GM12878 (cell line): ENCODE measurements at regions not wholly inside any gene's neighbourhood (a gene's known extent, or its start where the extent isn't known, plus 50 kb on each side); places are given as distances from the start of the nearest gene placed in this dataset.

Source experiments
- ATAC-seq: fragments of 200-7000 bp; cut with Tn5 transposase; 3 replicates; pipeline ENCODE4 v1.9.1; 2020; ENCODE audit warnings: mild to moderate bottlenecking, moderate library complexity
- BruUV-seq: library from RNA; stranded (reverse); fragments of 400-500 nt; replicated peaks from 2 replicates; lab custom pipeline; 2021; lab: Mats Ljungman, UMichigan
- CTCF ChIA-PET: fragments of 300-600 bp; sonication (Branson Sonifier 250); formaldehyde crosslinking; extraction: SDS; loops from one replicate; lab custom pipeline; 2021; ENCODE audit warnings: inconsistent platforms; lab: Yijun Ruan, JAX
- POLR2A ChIA-PET: fragments of 350-600 bp; formaldehyde crosslinking; extraction: SDS; loops from one replicate; lab custom pipeline; 2021; ENCODE audit warnings: inconsistent platforms; lab: Charles Lee
- RAD21 ChIA-PET: fragments of 300-600 bp; sonication (Branson Sonifier 250); formaldehyde crosslinking; loops from one replicate; lab custom pipeline; 2023; ENCODE audit warnings: antibody characterized with exemption; ENCODE audit not compliant: unreplicated experiment; lab: Charles Lee
- SMC1A ChIA-PET: fragments of 300-600 bp; sonication (Branson Sonifier 250); formaldehyde crosslinking; loops from one replicate; lab custom pipeline; 2023; ENCODE audit not compliant: unreplicated experiment, uncharacterized antibody; lab: Charles Lee
- DNase-seq: peaks from one replicate; pipeline ENCODE4 v3.0.0-alpha.2; 2011; ENCODE audit warnings: low read depth, low spot score
- FAIRE-seq: peaks from 3 replicates; lab custom pipeline; 2011; peaks lifted over from hg19 to GRCh38; lab: Jason Lieb, UNC
- H2AFZ ChIP-seq: 2 replicates; pipeline ENCODE4 v1.6.0; 2011; ENCODE audit warnings: low read depth, low read length, control low read depth; ENCODE audit not compliant: control insufficient read depth
- H3K27ac ChIP-seq: 2 replicates; pipeline ENCODE4 v1.5.1; 2011; ENCODE audit warnings: control low read depth; ENCODE audit not compliant: control insufficient read depth, insufficient read depth
- H3K27me3 ChIP-seq, 2 experiments: replicated peaks in 1 of 2; 2 replicates each; pipeline versions ENCODE4 v1.6.0 to v1.6.1; 2011; ENCODE audit warnings: low read length in 1 of 2; ENCODE audit not compliant: control insufficient read depth in 2 of 2, insufficient read depth in 2 of 2
- H3K36me3 ChIP-seq, 2 experiments: 2 replicates each; pipeline ENCODE4 v1.5.1; 2011; ENCODE audit warnings: low read length in 1 of 2; ENCODE audit not compliant: control insufficient read depth in 2 of 2, insufficient read depth in 2 of 2
- H3K4me1 ChIP-seq: 2 replicates; pipeline ENCODE4 v1.6.1; 2011; ENCODE audit warnings: mild to moderate bottlenecking, low read length, moderate library complexity, mixed read lengths; ENCODE audit not compliant: control insufficient read depth, insufficient read depth
- H3K4me2 ChIP-seq: 2 replicates; pipeline ENCODE4 v1.6.0; 2011; ENCODE audit warnings: control low read depth; ENCODE audit not compliant: control insufficient read depth, insufficient read depth
- H3K4me3 ChIP-seq: fragments of 200-600 bp; sonication (generic); 2 replicates; pipeline ENCODE4 v1.5.1; 2016
- H3K79me2 ChIP-seq: 2 replicates; pipeline ENCODE4 v1.6.0; 2011; ENCODE audit warnings: low read length; ENCODE audit not compliant: control insufficient read depth, insufficient read depth
- H3K9ac ChIP-seq: 2 replicates; pipeline ENCODE4 v1.8.0; 2011; ENCODE audit warnings: low read length, control low read depth, mixed read lengths; ENCODE audit not compliant: control insufficient read depth, insufficient read depth
- H3K9me3 ChIP-seq: replicated peaks from 3 replicates; pipeline ENCODE4 v1.5.1; 2011; ENCODE audit warnings: mild to moderate bottlenecking, low read length; ENCODE audit not compliant: control insufficient read depth, insufficient read depth
- H4K20me1 ChIP-seq: 2 replicates; pipeline ENCODE4 v1.6.0; 2011; ENCODE audit not compliant: control insufficient read depth, insufficient read depth
- ATF7 ChIP-seq: fragments of 450-650 bp; IDR thresholded peaks from 2 replicates; pipeline ENCODE4 v1.6.1; 2016; ENCODE audit warnings: low read depth, mild to moderate bottlenecking
- MTA3 ChIP-seq: IDR thresholded peaks from 2 replicates; pipeline ENCODE4 v1.6.1; 2012; ENCODE audit warnings: low read length, inconsistent platforms, borderline replicate concordance
- RB1 ChIP-seq: fragments of 450-650 bp; formaldehyde crosslinking; IDR thresholded peaks from 2 replicates; pipeline ENCODE4 v1.6.1; 2017; ENCODE audit warnings: mild to moderate bottlenecking, borderline replicate concordance
- RFX5 ChIP-seq: IDR thresholded peaks from 2 replicates; pipeline ENCODE4 v1.6.1; 2011; ENCODE audit warnings: low read depth, low read length, improper control_type of control experiment
- TARDBP ChIP-seq: IDR thresholded peaks from 2 replicates; pipeline ENCODE4 v1.6.1; 2016; ENCODE audit warnings: borderline replicate concordance
- TBL1XR1 ChIP-seq: IDR thresholded peaks from 2 replicates; pipeline ENCODE4 v1.6.1; 2012; ENCODE audit warnings: low read depth, low read length, improper control_type of control experiment
- WGBS: methylation state at CpG from one replicate; pipeline ENCODE4 v1.1.6; 2016; ENCODE audit warnings: low lambda C conversion rate; ENCODE audit not compliant: insufficient replicate concordance, insufficient coverage; ENCODE audit errors: missing lambda C conversion rate; 5-methylcytosine and 5-hydroxymethylcytosine counted together
- in situ Hi-C: fragments of 300-500 bp; cut with MboI; formaldehyde crosslinking; loops from 9 replicates; pipeline ENCODE4 v1.14.3; 2018; ENCODE audit warnings: mixed read lengths
- intact Hi-C: fragments of 100-400 bp; cut with micrococcal nuclease; formaldehyde crosslinking; loops from one replicate; pipeline ENCODE4 v1.14.2; 2022; ENCODE audit not compliant: unreplicated experiment
- TF ChIP-seq, protein P1 (sequence below): fragments of 450-650 bp; IDR thresholded peaks from 2 replicates; pipeline ENCODE4 v1.6.1; 2017; ENCODE audit warnings: mild to moderate bottlenecking, moderate library complexity
- TF ChIP-seq, protein P2 (sequence below): fragments of 450-650 bp; IDR thresholded peaks from 2 replicates; pipeline ENCODE4 v1.6.1; 2018; ENCODE audit warnings: borderline replicate concordance, mild to moderate bottlenecking; ENCODE audit not compliant: partially characterized antibody
- TF ChIP-seq, protein P3 (sequence below): IDR thresholded peaks from 2 replicates; pipeline ENCODE4 v1.6.1; 2011; ENCODE audit warnings: low read depth, low read length, improper control_type of control experiment, borderline replicate concordance

GRCh38 chr15:81567924-81568323 lies 193.9 kb upstream of the TMC3 start:
- ChIA-PET CTCF (no interaction called here), RAD21 (no interaction called here), SMC1A (no interaction called here), POLR2A (no interaction called here)
- no peaks in the 10 kb centered on the region for H3K9me3 ChIP-seq
- H3K4me2 ChIP-seq = no peak overlapping the region
- BruUV-seq = no TSS peak
- H4K20me1 ChIP-seq = no peaks in the 10 kb centered on the region
- H3K27me3 ChIP-seq = no peaks in the 10 kb centered on the region; a peak in 1 of 4 replicates
- no peak overlapping the region for H2AFZ ChIP-seq
- intact Hi-C loops = no loop called here
- H3K79me2 ChIP-seq = no peaks in the 10 kb centered on the region
- H3K4me3 ChIP-seq = no peak overlapping the region
- WGBS = 44% methylated on average over 4 of the region's 4 CpGs
- TF ChIP-seq, protein P1, sequence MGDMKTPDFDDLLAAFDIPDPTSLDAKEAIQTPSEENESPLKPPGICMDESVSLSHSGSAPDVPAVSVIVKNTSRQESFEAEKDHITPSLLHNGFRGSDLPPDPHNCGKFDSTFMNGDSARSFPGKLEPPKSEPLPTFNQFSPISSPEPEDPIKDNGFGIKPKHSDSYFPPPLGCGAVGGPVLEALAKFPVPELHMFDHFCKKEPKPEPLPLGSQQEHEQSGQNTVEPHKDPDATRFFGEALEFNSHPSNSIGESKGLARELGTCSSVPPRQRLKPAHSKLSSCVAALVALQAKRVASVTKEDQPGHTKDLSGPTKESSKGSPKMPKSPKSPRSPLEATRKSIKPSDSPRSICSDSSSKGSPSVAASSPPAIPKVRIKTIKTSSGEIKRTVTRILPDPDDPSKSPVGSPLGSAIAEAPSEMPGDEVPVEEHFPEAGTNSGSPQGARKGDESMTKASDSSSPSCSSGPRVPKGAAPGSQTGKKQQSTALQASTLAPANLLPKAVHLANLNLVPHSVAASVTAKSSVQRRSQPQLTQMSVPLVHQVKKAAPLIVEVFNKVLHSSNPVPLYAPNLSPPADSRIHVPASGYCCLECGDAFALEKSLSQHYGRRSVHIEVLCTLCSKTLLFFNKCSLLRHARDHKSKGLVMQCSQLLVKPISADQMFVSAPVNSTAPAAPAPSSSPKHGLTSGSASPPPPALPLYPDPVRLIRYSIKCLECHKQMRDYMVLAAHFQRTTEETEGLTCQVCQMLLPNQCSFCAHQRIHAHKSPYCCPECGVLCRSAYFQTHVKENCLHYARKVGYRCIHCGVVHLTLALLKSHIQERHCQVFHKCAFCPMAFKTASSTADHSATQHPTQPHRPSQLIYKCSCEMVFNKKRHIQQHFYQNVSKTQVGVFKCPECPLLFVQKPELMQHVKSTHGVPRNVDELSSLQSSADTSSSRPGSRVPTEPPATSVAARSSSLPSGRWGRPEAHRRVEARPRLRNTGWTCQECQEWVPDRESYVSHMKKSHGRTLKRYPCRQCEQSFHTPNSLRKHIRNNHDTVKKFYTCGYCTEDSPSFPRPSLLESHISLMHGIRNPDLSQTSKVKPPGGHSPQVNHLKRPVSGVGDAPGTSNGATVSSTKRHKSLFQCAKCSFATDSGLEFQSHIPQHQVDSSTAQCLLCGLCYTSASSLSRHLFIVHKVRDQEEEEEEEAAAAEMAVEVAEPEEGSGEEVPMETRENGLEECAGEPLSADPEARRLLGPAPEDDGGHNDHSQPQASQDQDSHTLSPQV = no peak
- TF ChIP-seq, all 136 proteins: peak for 0
- no peak for FAIRE-seq
- in situ Hi-C loops = no loop called here
- Histone ChIP-seq H3K9ac (no peak overlapping the region), H3K27ac (no peak overlapping the region), H3K36me3 (no peaks in the 10 kb centered on the region), H3K4me1 (no peaks in the 10 kb centered on the region)
- no peak for DNase-seq
- no peak for ATAC-seq

GRCh38 chr15:81562986-81563385 lies 189.0 kb upstream of the TMC3 start:
- no peak for ATAC-seq
- ChIA-PET SMC1A (no interaction called here), CTCF (no interaction called here), POLR2A (no interaction called here), RAD21 (no interaction called here)
- intact Hi-C loops = no loop called here
- no peak overlapping the region for H3K4me2 ChIP-seq
- no peak overlapping the region for H2AFZ ChIP-seq
- WGBS = 6% methylated on average over 2 of the region's 2 CpGs
- H4K20me1 ChIP-seq = no peaks in the 10 kb centered on the region
- no peak for FAIRE-seq
- no peak overlapping the region for H3K4me3 ChIP-seq
- no peaks in the 10 kb centered on the region for H3K9me3 ChIP-seq
- in situ Hi-C loops = no loop called here
- no TSS peak for BruUV-seq
- no peaks in the 10 kb centered on the region; a peak in 1 of 4 replicates for H3K27me3 ChIP-seq
- H3K79me2 ChIP-seq = no peaks in the 10 kb centered on the region
- no peak overlapping the region for H3K27ac ChIP-seq
- H3K9ac ChIP-seq = no peak overlapping the region
- no peaks in the 10 kb centered on the region for H3K4me1 ChIP-seq
- no peak for DNase-seq
- H3K36me3 ChIP-seq = no peaks in the 10 kb centered on the region
- TF ChIP-seq RFX5 (no peak), ATF7 (no peak), RB1 (no peak), TBL1XR1 (no peak), TARDBP (no peak), MTA3 (no peak)
- TF ChIP-seq, protein P2, sequence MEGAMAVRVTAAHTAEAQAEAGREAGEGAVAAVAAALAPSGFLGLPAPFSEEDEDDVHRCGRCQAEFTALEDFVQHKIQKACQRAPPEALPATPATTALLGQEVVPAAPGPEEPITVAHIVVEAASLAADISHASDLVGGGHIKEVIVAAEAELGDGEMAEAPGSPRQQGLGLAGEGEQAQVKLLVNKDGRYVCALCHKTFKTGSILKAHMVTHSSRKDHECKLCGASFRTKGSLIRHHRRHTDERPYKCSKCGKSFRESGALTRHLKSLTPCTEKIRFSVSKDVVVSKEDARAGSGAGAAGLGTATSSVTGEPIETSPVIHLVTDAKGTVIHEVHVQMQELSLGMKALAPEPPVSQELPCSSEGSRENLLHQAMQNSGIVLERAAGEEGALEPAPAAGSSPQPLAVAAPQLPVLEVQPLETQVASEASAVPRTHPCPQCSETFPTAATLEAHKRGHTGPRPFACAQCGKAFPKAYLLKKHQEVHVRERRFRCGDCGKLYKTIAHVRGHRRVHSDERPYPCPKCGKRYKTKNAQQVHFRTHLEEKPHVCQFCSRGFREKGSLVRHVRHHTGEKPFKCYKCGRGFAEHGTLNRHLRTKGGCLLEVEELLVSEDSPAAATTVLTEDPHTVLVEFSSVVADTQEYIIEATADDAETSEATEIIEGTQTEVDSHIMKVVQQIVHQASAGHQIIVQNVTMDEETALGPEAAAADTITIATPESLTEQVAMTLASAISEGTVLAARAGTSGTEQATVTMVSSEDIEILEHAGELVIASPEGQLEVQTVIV = no peak
- TF ChIP-seq, protein P3, sequence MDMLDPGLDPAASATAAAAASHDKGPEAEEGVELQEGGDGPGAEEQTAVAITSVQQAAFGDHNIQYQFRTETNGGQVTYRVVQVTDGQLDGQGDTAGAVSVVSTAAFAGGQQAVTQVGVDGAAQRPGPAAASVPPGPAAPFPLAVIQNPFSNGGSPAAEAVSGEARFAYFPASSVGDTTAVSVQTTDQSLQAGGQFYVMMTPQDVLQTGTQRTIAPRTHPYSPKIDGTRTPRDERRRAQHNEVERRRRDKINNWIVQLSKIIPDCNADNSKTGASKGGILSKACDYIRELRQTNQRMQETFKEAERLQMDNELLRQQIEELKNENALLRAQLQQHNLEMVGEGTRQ = no peak
